ENCODE measurements at regions not wholly inside any gene's neighbourhood (a gene's known extent, or its start where the extent isn't known, plus 50 kb on each side); places are given as distances from the start of the nearest gene placed in this dataset.
"Not testable (repeated sequence)": the region's sequence is repeated elsewhere in the genome, so short reads cannot be mapped to it uniquely, and the experiment has no call there.

DNA sequence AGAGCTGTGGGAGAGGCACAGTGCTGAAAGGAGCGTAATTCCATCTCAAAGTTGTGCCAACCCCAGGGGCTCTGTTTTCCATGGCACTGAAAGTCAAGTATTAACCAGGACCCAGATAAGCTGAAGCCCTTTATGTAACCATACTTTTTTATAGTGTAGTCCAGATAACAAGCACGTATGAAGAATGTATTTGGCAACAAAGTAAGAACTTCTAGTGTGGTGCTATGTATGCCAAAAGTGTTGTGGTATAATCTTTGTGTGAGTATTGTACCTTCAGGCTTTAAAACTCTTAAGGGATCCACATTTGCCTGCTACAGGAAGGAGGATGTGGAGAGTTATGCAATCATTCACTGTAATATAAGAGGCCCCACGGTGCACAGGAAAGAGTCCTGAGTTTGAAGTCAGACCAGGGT lies 129.4 kb downstream of the IBTK start:
- peak; percentile 7 for DNase-seq (ENCODE audit: low read depth, low spot score)
- H3K4me3 ChIP-seq (ENCODE audit: low read length) = no peak overlapping the region

DNA sequence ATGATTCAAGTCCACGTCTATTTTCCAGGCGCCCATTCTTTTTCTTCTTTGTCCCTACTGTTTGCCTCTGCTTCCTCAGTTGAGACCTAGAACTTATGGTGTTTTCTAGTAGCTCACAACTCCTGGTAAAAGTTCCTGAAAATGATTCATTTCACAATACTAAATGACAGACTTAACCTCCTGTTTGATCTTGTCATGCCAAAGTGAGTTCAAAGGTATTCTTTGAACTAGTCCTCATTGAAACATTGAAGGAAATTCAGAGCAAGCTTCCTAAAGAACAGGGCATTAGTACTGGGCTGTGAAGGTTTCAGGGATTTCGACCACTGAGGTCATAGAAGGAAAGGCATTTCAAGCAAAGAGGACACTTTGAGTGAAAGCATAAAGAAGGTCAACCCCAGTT lies 132.8 kb downstream of the IBTK start:
- DNase-seq (ENCODE audit: low read depth, low spot score) = no peak
- H3K4me3 ChIP-seq (ENCODE audit: low read length) = no peak overlapping the region

DNA sequence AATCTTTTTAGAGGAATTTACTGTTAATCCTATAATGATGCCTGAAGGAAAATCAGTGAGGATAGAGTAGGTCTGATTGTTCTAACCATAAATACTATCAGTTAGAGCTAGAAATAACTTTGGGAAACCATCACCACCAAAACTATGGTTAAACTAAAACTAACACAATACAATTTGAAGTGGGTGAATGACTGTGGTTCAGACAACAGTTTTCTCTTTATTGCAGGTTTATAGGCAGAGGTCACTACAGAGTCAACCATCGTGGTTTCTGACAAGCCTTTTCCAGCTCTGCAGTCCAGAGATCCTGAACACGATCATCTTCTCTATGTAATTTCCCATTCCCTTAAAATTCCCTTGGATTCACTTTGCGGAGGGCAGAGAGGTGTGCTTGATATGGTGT lies 134.3 kb downstream of the IBTK start:
- no peak overlapping the region for H3K4me3 ChIP-seq (ENCODE audit: low read length)
- DNase-seq (ENCODE audit: low read depth, low spot score) = no peak

DNA sequence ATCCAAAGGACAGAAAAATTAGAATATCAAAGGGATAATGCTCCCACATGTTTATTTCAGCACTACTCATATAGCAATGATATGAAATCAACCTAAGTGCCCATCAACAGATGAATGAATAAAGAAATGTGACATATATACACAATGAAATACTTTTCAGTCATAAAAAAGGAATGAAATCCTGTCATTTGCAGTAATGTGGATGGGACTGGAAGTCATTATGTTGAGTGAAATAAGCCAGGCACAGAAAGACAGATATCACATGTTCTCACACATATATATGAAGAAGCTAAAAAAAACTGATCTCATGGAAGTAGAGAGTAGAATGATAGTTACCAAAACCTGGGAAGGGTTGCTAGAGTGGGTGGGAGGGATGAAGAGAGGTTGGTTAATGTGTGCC lies 135.7 kb downstream of the IBTK start:
- H3K4me3 ChIP-seq (ENCODE audit: low read length) = no peak overlapping the region
- DNase-seq (ENCODE audit: low read depth, low spot score) = no peak

DNA sequence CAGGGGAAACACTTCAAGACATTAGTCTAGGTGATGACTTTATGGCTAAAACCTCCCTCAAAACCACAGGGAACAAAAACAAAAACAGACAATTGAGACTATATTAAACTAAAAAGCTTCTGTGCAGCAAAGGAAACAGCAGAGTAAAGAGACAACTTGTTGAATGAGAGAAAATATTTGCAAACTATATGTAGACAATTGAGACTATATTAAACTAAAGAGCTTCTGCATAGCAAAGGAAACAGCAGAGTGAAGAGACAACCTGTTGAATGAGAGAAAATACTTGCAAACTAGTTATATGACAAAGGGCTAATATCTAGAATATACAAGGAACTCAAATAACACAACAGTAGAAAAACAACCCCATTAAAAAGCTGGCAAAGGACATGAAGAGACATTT lies 136.4 kb downstream of the IBTK start:
- DNase-seq (ENCODE audit: low read depth, low spot score) = no peak

DNA sequence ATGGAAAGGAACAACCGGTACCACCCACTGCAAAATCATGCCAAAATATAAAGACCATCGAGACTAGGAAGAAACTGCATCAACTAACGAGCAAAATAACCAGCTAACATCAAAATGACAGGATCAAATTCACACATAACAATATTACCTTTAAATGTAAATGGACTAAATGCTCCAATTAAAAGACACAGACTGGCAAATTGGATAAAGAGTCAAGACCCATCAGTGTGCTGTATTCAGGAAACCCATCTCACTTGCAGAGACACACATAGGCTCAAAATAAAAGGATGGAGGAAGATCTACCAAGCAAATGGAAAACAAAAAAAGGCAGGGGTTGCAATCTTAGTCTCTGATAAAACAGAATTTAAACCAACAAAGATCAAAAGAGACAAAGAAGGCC lies 144.4 kb downstream of the IBTK start:
- H3K4me3 ChIP-seq (ENCODE audit: low read length); DNase-seq (ENCODE audit: low read depth, low spot score): not testable (repeated sequence)

More for the DNA sequence above, 136.4 kb downstream of the IBTK start:
- no peak overlapping the region for H3K4me3 ChIP-seq (ENCODE audit: low read length)

DNA sequence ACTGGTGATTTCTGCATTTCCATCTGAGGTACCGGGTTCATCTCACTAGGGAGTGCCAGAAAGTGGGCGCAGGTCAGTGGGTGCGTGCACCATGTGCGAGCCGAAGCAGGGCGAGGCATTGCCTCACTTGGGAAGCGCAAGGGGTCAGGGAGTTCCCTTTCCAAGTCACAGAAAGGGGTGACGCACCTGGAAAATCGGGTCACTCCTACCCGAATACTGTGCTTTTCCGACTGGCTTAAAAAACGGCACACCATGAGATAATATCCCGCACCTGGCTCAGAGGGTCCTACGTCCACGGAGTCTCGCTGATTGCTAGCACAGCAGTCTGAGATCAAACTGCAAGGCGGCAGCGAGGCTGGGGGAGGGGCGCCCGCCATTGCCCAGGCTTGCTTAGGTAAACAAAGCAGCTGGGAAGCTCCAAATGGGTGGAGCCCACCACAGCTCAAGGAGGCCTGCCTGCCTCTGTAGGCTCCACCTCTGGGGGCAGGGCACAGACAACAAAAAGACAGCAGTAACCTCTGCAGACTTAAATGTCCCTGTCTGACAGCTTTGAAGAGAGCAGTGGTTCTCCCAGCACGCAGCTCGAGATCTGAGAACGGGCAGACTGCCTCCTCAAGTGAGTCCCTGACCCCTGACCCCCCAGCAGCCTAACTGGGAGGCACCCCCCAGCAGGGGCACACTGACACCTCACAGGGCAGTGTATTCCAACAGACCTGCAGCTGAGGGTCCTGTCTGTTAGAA lies 146.0 kb downstream of the IBTK start:
- H3K4me3 ChIP-seq (ENCODE audit: low read length); DNase-seq (ENCODE audit: low read depth, low spot score): not testable (repeated sequence)

DNA sequence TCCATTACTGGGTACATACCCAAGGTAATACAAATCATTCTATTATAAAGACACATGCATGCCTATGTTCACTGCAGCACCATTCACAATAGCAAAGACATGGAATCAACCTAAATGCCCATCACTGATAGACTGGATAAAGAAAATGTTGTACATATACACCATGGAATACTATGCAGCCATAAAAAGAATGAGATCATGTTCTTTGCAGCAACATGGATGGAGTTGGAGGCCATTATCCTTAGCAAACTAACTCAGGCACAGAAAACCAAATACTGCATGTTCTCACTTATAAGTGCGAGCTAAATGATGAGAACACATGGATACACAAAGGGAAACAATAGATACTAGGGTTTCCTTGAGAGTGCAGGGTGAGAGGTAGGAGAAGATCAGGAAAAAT lies 146.8 kb downstream of the IBTK start:
- DNase-seq (ENCODE audit: low read depth, low spot score); H3K4me3 ChIP-seq (ENCODE audit: low read length): not testable (repeated sequence)

DNA sequence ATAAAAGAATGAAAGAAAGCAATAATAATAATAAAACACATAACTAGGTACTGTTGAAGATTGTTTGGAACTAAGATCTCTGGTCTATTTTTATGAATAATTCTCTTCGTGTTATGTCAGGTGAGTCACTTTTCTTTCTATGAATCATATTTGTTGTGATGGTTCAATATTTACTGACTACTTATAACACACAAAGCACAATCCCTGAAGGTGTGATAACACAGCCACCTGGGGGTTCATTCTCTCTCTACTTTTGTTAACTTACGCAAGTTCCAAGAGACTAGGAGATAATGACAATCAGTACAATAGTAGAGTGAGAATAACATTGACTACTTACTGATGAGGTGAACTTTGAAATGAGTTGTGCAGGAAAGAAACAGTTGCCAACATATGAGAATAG lies 149.9 kb downstream of the IBTK start:
- H3K4me3 ChIP-seq (ENCODE audit: low read length) = no peak overlapping the region
- DNase-seq (ENCODE audit: low read depth, low spot score) = no peak

DNA sequence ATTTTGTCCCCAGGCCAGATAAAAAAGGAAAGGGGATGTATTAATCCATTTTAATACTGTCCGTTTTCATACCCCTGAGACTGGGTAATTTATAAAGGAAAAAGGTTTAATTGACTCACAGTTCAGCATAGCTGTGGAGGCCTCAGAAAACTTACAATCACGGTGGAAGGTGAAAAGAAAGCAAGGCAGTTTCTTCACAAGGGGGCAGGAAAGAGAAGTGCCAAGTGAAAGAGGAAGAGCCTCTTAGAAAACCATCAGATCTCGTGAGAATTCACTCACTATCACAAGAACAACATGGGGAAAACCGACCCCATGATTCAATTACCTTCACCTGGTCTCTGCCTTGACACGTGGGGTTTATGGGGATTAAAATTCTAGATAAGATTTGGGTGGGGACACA lies 152.5 kb downstream of the IBTK start:
- H3K4me3 ChIP-seq (ENCODE audit: low read length) = no peak overlapping the region
- no peak for DNase-seq (ENCODE audit: low read depth, low spot score)

DNA sequence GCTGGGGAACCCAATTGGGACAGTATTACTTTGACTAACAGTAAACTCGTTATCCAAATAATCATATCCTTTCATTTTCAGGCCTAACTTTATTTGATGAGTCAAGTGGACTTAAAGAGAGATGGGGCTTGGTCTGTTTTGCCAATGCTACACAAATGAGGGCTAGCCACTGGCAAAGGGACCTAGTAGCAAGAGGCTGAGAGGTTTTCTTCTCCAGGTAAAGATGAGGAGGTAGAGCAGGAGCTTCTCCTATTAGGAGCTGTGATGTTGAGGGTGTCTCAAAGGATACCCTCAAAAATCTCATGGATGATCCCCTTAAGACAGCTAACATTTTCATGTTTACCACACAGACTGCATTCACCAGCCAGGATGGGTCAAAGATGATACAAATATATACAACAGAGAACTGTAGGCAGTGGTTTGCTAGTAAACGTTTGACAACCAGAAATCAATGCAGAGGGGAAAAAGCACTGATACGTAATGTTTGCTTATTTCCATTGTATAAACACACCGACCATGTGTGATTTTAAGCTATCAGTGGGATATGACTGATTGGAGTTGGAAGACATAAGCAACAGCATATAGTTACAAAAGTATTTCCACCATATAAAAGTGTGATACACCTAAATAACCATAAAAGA lies 153.3 kb downstream of the IBTK start:
- H3K4me3 ChIP-seq (ENCODE audit: low read length) = no peak overlapping the region
- DNase-seq (ENCODE audit: low read depth, low spot score) = no peak

DNA sequence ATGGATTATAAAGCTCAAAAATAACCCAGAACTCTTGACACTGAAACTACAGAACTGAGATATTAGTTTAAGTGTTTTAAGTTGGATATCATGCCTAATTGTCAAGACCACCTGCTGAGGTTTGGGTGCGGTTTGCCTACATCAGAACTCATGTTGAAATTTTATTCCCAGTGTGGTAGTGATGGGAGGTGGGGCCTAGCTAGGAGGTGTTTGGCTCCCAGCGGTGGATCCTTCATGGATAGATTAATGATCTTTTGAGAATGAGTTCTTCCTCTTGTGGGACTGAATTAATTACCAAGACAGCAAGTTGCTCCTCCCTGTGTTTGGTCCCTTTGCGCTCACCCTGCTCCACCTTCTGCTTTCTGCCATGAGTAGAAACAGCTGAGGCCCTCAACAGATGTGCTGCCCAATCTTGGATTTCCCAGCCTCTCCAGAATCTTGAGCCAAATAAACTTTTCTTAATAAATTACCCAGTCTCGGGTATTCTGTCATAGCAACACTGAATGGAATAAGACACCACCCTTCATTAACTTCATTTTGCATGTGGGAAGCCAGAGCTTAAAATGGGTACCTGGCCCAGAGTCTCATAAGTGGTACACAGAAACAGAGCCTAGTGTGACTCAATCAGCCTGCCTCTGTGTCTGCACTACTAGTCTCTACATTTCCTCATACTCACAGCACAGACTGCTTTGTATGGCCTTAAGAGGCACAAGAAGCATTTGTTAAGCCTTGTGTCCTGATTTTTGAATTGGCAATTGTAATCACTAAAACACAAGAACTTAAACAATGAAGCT lies 158.4 kb downstream of the IBTK start:
- DNase-seq (ENCODE audit: low read depth, low spot score) = no peak

DNA sequence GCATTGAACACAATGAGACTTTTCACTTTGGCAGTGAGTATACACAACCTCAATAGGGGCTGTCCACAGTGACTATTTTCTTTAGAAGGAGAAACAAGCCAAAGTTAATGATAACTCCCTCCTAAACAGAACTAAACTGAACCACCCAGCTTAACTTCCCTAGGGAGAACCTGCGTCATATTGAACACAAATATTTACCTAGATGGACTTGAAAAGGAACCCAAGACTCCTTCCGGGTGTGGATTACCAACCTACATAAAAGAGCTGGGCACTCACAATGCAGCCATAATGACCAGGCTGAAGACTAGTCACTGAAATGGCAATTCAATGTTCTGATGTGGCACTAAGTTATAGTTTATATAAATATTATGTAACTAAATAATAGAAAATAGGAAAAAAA lies 160.6 kb downstream of the IBTK start:
- no peak overlapping the region for H3K4me3 ChIP-seq (ENCODE audit: low read length)
- DNase-seq (ENCODE audit: low read depth, low spot score) = no peak

More for the DNA sequence above, 158.4 kb downstream of the IBTK start:
- H3K4me3 ChIP-seq (ENCODE audit: low read length) = no peak overlapping the region

DNA sequence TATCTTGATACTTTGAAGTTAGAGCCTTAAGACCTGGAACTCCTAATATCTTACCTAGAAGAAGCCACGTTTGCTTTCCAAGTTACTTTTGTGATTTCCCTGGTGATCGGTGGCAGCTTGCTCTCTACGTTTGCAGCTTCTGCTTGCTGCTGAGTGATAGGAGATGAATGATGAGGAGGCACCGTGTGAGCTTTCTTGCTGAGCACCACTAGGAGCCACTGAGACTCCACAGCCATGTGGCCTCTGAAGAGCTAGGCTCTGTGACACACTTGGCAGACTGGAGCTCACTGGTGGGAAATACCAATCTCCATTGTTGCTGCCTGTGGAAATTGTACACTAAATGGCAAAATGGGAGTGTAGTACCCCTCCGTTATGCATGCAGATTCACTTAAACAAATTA lies 161.8 kb downstream of the IBTK start:
- DNase-seq (ENCODE audit: low read depth, low spot score) = no peak
- H3K4me3 ChIP-seq (ENCODE audit: low read length) = no peak overlapping the region

DNA sequence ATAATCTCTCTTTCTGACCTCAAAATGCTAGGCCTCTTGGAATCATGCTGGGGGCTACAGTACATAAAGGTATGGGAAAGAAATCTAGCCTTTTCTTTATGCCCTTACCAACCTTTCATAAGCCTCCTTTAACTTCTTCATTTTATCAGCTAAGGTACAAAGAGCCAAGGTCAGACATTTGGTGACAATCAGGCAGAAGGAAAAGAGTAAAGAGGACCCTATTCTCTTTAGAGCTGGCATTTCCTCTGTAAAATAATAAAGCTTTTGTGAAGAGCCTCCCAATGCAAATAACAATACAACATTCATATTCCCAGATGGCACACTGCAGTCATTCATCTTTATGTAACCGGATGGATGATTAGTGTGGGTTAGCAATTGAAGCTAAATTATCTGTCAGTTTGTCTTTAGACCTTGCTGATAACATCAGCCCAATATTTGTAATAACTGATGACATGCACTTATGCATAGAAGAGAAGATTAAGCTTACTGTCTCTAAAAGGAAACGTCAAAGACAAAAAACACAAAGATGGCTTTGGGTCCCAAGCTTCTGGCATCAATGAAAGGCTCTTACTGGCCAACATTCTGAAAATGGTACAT lies 163.1 kb downstream of the IBTK start:
- no peak overlapping the region for H3K4me3 ChIP-seq (ENCODE audit: low read length)
- DNase-seq (ENCODE audit: low read depth, low spot score) = no peak

DNA sequence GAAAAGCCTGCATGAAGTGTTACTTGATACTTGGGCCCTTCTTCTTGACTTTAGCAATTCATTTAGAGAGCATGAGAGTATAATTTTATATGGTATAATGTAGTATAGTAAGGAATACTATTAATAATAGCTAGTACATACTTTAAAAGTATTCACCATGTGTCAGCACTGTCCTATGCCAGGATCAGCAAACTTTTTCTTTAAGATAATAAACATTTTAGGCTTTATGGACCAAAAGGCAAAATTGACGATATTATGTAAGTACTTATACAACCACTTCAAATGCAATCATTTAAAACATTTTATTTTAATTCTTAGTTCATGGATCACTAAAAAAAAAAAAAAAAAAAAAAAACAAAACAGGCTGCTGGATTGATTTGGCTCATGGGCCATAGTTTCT lies 163.9 kb downstream of the IBTK start:
- H3K4me3 ChIP-seq (ENCODE audit: low read length) = no peak overlapping the region
- no peak for DNase-seq (ENCODE audit: low read depth, low spot score)

DNA sequence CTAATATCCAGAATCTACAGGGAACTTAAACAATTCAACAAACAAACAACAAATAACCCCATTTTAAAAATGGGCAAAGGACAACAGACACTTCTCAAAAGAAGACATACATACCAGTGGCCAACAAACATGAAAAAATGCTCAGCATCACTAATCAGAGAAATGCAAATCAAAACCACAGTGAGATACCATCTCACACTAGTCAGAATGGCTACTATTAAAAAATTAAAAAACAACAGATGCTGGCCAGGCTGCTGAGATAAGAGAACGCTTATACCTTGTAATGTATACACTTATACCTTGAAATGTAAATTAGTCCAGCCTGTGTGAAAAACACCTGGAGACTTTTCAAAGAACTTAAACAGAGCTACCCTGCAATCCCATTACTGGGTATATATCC lies 166.8 kb downstream of the IBTK start:
- DNase-seq (ENCODE audit: low read depth, low spot score) = no peak
- no peak overlapping the region for H3K4me3 ChIP-seq (ENCODE audit: low read length)

DNA sequence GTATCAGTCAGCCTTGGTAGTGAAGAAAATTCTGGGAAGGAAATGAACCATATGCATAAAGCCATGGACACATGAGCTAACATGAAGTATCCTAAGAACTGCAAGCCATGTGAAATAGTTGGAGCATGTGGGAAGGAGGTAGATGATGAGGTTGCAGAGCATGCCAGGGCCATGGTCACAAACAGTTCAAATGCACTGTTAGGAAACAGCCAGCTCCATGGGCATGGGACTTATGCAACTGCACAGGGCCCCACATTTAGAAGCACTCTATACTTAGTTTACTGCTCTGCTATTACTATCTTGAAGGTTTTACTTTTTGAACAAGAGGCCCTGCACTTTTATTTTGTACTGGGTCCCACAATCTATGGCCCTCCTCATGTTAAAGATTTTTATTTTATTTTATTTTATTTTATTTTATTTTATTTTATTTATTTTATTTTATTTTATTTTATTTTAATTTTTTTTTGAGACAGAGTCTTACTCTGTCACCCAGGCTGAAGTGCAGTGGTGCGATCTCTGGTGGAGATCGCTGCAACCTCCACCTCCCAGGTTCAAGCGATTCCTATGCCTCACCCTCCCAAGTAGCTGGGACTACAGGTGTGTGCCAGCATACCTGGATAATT lies 169.1 kb downstream of the IBTK start:
- DNase-seq (ENCODE audit: low read depth, low spot score) = no peak
- H3K4me3 ChIP-seq (ENCODE audit: low read length) = no peak overlapping the region

DNA sequence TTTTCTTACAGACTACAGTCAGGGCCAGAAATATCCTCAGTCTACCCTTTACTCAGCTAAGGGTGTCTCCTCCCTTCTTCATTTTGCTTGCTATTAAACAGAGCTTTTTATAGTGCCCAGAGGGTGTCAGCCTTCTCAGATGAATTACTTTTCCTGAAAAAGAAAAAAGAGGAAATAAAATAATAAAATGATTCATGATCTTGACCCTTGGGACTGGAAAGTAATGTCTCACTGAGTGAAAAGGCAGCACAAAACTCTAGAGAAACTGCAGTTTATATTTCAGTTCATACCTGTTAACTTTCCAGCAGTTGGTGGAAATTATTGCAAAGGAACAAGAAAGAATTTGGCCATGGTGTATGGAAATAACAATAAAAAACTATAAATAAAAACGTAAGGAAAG lies 170.6 kb downstream of the IBTK start:
- DNase-seq (ENCODE audit: low read depth, low spot score) = no peak
- H3K4me3 ChIP-seq (ENCODE audit: low read length) = no peak overlapping the region

All from Jurkat, Clone E6-1 (cell line).